Ammon's horn (tissue), 1 donor: ENCODE measurements at regions not wholly inside any gene's neighbourhood (a gene's known extent, or its start where the extent isn't known, plus 50 kb on each side); places are given as distances from the start of the nearest gene placed in this dataset.
"Not testable (repeated sequence)": the region's sequence is repeated elsewhere in the genome, so short reads cannot be mapped to it uniquely, and the experiment has no call there.

Source experiments
- DNase-seq: peaks from one replicate; pipeline ENCODE4 v3.0.0-alpha.2; 2016; ENCODE audit warnings: low spot score

DNA sequence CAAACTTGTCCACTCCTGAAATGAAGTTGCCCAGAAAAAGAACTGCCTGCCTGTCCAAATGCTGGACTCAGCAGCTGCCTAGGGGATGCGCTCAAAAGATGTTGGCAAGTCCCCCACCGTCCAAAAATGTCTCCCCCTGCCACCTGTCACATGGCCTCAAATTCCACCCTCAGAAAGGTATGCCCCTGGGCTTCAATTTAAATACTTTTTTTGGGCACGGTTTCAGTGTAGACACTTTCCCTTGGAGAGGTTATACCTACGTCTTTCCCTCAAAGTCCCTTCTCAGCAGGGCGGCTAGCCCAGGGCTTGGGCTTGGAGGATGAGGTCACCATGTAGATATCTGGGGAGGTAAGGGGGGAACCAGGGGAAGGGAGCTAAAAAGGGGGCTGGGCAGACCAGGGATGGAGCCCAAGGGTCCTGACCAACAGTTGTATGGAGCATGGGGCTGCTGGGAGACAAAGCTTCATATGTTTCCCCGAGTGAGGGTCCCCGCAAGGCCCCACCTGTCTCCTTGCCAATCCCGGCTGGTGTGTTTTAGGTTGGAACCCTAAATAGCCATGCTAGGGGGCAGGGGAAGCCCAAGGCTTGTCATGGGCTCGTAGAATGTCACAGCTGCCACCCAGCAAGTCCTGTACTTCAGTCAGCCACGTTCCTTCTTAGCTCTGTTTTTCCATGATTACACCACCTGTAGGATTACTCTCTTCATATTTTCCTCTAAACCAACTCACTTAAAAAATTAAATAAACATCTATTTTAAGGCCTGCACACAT, 131.2 kb upstream of the TBX3 start:
- no peak for DNase-seq

DNA sequence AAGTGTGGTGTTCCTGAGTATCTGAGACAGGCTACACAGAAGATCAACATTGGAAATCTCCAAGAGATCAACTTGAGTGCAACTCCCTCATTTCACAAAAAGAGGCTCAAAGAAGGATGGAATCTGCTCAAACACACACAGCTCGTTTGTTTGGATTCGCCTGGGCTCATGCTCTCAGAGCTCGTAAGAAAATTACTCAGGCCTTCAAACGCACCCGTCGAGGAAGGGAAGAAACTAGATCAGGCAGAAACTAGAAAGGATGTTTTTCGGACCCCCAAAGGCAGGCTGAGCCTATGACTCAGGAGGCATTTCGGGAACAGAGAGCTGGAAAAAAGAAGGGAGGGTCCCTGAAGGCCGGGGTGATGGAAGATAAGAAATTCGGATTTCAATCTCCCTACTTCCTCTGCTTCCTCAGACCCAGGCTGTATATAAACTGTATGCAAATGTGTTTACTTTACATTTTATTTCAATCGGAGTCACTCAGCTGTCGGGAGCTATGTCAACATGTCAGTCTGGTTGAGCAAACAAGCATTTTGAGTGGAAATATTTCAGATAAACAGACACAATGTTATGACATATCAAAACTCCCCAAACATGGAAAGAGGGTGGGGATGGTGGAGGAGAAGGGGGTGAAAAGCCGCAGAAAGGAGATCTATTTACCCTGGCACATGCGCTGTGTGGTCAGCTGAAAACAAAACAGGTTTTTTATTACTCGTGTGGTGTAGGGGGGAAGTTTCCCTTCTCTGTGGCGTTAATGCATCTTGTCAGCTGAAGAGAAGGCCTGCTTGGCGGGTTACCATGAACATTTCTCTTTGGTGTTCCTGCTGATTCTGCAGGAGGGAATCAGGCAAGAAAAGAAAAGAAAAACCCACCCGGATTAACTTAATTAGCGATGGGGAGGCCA, 129.1 kb upstream of the TBX3 start:
- DNase-seq, result peak; percentile 25

GRCh38 chr12:114812384-114812783, 128.4 kb upstream of the TBX3 start:
- no peak for DNase-seq

GRCh38 chr12:114809097-114809496, 125.1 kb upstream of the TBX3 start:
- DNase-seq, result no peak

- not testable (repeated sequence) for DNase-seq
Observed at GRCh38 chr12:114801381-114801780, 117.4 kb upstream of the TBX3 start.

GRCh38 chr12:114800566-114800965, 116.6 kb upstream of the TBX3 start:
- not testable (repeated sequence) for DNase-seq

- DNase-seq, result no peak
Observed at GRCh38 chr12:114799574-114800487, 115.9 kb upstream of the TBX3 start.

DNA sequence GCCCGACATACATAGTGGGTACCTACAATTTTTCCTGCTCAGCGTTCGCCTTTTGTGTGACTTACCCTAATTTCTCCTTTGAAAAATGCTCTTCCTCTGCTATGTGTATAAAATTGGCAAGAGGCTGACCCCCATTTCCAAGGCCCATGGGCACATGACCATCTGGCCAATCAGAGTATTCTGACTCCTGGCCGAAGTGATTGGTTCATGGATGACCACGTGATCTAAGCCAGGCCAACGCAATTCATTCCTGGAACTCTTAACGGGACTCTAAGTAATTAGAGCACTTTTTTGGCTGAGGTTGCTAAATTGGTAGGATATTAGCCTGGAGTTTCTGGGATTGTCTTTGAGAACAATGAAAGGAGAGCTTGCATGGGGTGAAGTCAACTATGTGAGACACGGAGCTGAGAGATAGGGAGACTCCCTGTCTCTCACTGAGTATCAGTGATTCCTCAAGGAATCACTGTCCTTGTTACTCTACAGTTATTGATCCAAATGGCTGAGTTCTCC, 110.1 kb upstream of the TBX3 start:
- no peak for DNase-seq

- DNase-seq, result no peak
Observed at GRCh38 chr12:114790276-114790675, 106.3 kb upstream of the TBX3 start.

GRCh38 chr12:114789821-114790220, 105.8 kb upstream of the TBX3 start:
- no peak for DNase-seq

- DNase-seq, result no peak
Observed at GRCh38 chr12:114789276-114789675, 105.3 kb upstream of the TBX3 start.

DNA sequence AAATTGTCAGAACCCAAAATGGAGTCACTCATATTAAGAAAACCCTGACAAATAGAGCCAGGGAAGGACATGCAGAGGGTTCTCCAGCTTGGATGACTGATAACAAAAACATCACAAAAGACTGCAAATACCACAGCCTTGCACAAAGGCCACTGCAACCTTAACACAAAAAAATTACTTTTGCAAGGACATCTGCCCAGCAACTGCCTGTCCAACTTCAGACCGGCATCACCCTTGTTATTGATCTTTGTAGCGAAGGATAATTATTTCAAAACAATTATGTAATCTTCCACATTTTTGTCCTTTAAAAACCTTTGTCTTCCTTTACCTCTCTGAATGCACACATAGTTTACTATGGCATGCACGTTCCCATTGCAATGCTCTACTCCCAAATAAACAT, 100.6 kb upstream of the TBX3 start:
- no peak for DNase-seq

- no peak for DNase-seq
Observed at GRCh38 chr12:114783089-114783618, 99.2 kb upstream of the TBX3 start.

GRCh38 chr12:114780746-114781399, 96.9 kb upstream of the TBX3 start:
- DNase-seq, result no peak

- no peak for DNase-seq
Observed at GRCh38 chr12:114779647-114780046, 95.7 kb upstream of the TBX3 start.

DNA sequence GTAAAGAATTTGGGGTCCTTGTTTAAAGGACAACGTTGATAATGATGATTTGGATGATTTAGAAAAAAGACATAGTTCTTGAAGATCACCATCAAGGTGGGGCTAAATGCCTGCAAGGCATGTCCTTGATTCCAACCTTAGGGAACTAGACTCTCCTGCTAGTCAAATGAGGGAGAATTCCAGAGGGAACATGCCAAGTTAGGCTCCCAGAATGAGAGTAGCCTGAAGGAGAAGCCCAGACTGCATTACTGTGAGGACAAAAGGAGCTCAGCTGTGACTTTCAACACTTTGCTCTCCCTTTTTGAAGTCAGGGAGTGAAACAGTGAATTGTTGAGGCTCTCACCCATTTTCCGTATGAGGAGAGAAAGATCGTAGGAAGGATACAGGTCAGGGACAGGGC, 95.2 kb upstream of the TBX3 start:
- no peak for DNase-seq

- no peak for DNase-seq
Observed at GRCh38 chr12:114776731-114777442, 92.9 kb upstream of the TBX3 start.

DNA sequence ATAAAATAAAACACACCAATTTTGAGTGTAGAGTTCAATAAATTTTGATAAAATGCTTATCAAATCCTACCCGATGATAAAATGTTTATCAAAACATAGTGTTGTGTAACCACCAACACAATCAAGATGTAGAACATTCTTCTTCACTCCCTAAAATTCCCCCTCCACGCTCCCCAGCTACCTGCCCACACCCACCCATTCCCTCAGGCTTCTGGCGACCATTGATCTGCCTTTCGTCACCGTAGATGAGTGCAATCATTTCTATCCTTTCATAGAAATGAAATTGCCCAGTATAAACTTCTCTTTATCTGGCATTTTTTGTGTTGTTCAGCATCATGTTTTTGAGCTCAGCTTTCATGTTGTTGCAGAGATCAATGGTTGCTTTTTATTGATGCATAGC, 90.7 kb upstream of the TBX3 start:
- no peak for DNase-seq

DNA sequence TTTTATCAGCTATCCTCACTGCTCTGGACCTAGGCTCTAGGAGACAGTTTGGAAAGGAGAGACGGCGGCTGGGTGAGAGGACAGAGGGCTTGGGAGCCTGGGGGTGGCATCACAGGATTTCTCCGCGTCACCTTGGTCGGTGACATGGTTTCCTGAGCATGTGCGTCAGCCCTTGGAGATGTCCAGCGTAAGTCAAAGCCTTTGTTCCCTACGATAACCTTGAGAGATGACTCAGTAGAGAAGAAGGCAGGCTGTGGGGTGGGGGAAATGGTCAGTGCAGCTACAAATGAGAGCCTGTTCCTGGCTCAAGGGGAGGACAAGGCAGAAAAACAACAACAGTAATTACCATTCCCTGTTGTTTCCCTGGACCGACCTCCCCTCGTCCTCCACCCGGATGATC, 90.2 kb upstream of the TBX3 start:
- no peak for DNase-seq

- no peak for DNase-seq
Observed at GRCh38 chr12:114770323-114770722, 86.3 kb upstream of the TBX3 start.
